HG02571 (cell line): ENCODE measurements at regions not wholly inside any gene's neighbourhood (a gene's known extent, or its start where the extent isn't known, plus 50 kb on each side); places are given as distances from the start of the nearest gene placed in this dataset.

ENCODE experiments used
- ATAC-seq: cut with Tn5 transposase; IDR thresholded peaks from one replicate; pipeline ENCODE4 v1.9.1; 2021; ENCODE audit warnings: mild to moderate bottlenecking, moderate library complexity; ENCODE audit not compliant: unreplicated experiment

DNA sequence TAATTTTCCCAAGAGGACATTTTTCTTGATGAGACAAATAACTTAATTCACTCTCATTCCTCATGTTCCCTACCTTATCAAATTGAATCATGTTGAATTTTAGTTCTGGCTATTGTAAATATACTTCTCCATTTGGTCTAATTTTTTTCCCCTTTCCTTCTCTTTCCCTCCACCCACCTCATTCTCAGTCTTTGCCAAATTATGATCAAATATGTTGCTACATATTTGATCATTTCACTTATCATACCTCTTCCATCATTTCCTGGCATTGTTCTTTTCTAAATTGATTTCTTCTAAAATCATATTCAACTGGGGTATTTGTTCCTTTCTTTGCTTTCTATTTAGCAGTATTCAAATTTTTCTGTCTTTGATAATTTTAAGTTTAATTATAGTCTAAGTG, 52.3 kb downstream of the HDGFL1 start:
- no peak for ATAC-seq

DNA sequence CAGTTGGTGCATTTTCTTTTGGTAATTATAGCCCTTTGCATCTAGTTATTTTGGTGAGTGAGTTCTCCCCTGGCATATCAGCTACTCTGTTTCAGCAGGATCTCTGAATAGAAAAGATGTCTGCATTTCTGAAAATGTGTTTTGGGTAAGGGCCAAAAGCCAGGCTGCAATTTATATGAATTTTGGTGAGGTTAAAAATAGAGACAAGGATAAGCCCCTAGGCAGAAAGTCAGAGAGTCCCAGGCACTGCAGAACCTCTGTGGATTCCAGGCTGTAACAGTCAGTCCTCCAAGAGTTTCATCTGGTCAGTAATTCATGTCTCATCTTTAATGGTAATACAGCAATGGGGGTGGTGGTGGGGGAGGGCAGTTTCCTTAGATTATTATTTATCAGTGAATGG, 53.0 kb downstream of the HDGFL1 start:
- no peak for ATAC-seq

DNA sequence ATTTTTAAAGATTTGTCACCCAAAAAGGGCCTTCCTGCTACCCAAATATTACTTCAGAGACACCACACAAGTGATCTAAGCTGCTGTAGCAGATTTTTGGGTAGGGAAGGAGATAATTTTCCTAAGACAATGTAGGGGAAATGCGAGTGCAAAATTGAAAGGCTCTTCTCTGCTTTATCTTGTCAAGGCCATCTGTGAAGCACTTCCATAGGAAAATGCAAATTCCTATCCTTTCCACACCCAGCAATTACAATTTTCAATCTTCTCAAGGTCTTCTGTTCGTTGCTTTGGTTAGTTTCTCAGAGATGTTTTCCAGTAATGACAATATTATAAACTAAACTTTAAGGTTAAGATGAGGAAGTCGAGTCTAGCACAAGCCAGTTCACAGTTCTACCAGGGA, 53.4 kb downstream of the HDGFL1 start:
- no peak for ATAC-seq

DNA sequence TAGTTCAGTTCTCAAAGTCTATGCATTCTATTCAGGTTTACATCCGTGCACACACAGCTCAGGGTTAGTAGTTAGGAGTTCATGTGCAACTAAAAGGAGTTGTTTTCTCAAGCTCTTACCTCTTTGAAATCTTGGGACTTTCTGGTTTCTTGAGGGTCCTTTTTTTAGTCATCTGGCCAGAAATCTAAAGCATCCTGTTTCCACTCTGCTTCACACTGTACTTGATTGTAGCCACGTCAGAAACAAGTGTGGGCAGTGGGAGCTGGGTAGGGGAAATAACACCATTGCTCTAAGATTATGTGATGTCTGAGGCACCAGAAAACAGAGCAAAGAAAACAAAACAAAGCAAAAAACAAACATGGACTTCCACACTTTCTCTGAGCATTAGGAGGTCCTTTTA, 58.3 kb downstream of the HDGFL1 start:
- no peak for ATAC-seq

DNA sequence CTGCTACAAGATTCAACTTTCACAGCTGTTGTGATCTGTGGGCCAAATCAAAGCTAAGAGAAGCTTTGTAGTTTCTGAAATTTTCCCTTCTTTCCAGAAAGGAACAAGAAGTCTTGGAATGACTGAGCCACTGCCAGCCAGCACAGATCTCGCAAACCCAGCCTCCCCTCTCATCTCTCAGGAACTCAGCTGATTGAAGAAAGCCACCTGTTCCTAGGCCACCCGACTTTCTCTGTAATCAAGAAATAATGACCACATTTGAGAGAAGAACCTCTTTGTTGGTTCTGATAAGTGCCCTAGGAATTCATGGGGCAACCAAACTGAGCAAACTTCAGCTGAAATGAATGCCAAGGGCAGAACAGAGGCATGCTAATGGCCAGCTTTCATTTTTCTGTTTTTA, 61.7 kb downstream of the HDGFL1 start:
- ATAC-seq: no peak

DNA sequence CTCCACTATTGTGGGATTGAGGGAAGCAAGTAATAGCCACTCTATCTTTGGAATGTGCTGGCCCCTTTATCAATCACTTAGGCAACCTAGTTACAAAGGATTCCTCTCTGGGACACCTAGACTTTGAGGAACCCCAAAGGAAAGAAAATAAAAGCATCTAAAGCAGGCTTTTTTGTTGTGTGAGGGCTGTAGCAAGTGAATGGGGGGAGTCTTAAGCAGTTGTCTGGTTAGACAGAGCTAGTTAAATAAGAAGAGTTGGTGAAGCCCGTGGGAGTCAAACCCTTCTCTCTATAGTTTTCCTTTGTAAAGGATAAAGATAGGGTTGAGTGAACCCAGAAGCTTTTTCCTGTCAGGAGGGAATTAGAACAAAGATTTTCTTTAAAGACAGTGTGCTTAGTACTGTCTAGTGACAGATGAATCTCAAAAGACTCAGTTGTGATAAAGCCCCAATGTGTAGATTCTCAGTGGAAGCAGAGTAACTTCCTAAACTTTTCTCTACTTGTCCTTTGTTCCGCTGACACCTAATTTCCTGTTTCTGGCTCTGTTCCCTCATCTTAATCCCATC, 63.3 kb downstream of the HDGFL1 start:
- ATAC-seq: no peak

DNA sequence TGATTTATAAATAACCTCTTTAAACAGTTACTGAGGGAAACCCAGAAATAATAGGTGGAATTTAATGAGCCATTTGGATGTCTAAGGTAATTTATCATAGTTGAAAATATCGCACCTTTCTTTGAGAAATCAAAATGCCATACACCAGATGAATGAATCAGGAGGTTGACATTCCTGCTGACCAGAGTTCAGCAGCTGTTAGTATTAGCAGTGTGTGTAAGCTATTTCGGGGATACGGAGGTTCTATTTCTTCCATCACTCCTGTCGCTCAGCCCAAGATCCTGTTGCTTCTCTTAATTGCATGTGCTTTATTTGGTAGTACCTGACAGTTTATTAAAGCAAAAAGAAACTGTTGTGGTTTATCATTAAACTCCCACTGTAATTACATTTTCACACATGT, 67.1 kb downstream of the HDGFL1 start:
- ATAC-seq: no peak

DNA sequence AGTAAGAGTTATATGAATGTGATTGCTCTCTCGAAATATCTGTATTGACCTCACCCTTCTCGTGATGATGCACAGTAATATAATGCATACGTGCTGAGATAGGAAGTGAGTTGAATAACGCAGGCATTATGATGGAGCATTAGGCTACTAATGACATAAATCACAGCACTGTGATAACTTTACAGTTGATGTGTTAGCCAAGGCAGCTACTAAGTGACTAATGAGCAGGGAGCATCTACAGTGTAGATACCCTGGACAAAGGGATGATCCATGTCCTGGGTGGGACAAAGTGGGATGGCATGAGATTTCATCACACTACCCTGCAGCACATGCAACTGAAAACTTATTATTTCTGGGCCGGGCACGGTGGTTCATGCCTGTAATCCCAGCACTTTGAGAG, 68.4 kb downstream of the HDGFL1 start:
- ATAC-seq: no peak

DNA sequence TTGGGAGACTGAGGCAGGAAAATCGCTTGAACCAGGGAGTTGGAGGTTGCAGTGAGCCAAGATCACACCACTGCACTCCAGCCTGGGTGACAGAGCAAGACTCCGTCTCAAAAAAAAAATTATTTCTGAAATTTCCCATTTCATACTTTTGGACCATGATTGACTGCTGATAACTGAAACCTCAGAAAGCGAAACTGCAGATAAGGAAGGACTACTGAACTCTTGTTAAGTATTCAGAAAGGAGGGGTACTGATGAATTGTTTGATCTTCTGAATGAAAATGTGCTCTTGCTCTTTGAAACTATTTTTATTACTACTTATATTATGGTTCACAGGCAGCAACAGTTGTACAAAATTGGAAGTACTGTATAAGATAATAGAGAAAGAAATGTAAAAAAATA, 69.0 kb downstream of the HDGFL1 start:
- ATAC-seq: no peak

DNA sequence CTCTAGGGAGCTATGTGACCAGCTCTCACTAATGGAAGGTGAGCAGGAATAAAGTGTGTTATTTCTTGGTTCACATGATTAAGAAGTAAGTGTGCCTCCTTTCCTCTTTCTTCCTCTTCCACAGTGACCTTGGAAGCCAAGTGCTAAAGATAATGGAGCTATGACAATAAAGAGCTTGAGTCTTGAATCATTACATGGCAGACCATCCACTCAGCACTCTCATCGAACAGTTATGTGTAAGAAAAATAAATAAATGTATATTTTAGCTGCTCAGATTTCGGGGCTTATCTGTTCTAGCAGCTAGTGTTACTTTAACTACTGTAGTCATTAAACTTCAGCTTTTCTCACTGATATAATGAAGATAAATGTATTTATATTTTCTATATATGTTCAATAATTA, 72.9 kb downstream of the HDGFL1 start:
- no peak for ATAC-seq

DNA sequence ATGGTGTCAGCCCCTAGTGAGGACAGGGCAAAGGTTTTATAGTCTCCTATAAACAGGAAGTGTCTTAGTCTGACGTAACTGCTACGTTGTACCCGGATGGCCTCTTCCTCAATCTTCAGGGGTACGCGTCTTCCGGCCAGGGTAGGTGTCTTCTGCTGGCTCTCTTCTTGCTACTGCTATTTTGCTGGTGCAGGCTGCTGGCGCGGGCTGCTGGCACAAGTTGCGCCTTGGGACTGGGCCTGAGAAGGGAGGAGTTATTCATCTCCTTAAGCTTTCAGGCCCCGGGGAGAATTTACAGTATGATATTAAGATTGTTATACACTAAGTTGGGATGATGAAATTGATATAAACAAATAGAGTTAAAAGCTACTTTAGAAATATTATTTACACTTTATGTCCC, 74.4 kb downstream of the HDGFL1 start:
- no peak for ATAC-seq

DNA sequence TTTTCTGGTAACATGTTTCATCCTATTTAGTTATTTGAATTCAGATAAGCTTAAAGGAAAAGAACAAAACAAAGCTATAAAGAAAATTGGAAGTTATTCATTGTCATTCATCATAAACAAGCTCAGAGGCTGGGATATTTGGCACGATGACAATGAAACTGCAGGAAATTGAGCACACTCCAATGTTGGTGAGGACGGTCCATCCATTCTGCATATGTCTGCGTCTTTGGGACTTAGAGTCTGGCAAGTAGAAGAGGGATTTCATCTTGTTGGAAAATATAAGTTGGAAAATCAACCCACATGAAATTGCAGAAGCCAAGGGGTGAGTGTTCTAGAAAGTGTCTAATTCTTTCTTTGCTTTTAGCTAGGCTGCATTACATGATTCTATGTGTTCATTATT, 78.4 kb downstream of the HDGFL1 start:
- ATAC-seq: no peak

DNA sequence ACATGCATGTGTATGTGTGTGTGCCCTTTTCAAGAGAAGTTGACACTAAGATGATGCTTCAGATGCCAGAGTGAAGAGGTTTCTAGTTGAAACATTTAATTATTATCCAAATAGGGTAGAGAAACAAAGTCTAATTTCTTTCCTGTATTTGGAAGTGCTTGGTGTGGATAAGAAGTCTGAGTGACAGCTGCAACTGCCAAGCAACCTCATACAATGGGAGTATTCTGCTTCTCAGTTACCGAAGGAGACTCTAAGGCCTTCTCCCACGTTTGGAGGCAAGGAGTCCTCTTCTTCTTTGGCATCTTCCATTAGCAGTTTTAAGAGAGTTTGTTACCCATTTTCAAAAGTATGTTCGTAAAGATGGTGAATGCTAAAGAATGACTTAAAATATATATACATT, 82.4 kb downstream of the HDGFL1 start:
- no peak for ATAC-seq

DNA sequence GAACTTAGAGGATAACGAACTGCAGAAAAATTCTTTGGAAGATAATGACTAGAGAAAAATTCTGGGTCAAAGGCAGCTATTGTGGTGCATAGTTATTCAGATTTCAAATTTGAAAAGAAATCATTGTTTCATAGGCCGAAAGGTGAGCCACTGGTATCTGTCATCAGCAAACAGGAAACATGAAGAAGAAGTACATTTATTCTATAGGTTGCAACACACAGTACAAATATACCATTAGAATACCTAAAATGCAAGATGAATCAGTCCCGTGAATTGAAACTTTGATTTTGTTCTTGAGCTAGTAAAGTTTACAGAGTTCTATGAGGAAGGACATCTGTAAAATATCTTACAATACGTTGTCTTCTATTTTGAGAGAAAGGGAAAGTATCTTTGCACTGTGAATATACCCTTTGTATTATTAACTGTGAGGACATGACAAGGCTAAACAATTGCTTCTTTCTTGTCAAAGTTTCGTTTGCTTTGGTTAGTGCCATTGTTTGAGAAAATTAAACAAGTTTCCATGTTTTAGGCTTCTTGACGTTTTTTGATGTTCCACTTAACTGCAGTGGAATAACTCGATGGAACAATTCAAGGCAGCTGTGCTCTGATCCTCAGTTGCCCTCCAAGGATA, 84.7 kb downstream of the HDGFL1 start:
- no peak for ATAC-seq

DNA sequence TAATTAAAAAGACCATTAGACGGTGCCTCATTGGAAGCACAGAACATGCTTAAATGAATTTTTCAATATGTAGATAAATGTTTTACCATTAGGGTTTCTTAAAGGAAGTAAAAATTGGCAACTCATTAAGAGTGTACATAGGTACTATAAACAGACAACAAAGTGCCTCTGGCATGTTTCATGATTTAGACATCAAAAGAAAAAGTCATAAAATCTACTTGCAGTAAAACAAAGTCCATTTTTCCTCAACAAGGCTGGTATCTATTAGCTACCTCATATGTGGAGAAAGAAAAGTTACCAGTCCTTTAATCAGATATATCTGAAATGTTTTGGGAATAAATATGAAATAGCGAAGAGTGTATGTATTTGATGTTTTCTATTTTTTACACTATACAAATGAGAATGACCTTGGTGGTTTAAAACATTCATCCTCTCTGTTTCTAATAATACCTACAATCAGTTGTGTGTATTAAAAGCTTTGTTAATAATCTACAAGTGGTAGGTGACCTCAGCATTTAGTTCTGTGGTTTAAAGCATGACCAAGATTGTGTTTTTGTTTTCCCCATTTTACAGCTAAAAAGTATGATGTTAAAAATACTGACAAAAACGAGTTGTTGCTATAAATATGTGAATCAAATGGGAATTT, 87.5 kb downstream of the HDGFL1 start:
- ATAC-seq: no peak

DNA sequence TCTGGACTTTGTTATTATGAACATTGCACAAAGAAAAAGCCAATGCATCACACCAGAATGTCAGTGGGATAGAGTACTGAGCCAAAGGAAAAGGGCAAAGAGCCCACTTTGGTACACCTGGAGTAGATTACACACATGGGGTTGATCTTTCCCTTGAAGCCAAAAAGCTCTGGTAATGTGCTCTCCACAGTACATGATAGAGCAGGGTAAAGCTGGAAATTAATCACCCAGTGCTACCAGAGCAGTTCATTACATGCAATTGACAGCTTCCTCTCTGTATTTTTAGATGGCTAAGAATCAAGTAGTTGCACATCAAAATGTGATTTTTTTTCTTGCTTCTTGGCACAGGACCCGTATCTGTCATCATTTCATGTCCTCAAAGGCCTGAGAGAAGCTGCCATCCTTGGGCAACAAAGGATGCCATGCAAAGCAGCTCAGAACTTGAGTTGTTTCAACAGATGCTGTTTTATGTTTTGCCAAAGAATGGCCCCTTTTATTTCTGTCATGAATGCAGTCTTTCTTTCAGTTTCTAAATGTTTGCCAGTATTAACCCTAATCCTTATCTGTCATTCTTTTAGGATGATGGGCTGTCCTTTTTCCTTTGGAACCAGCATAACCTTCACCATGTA, 88.1 kb downstream of the HDGFL1 start:
- ATAC-seq: no peak

DNA sequence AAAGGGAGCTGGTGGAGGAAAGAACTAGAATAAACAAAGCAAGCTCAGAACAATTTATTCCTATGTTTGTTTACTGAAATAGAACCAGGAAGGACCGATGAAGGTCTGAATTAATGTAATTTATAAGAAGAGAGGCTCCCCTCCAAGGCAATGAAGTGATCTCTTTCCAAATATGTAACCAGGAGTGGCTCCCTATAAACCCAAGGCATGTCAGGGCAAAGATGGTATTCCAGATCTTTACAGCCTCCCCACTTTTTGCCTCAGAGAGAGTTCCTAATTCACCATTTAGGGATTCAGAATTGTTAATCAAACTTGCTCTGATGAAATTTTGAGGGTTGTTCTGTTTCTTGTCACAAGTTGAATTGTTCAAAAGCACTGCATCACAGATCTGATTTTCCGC, 88.8 kb downstream of the HDGFL1 start:
- ATAC-seq: no peak

DNA sequence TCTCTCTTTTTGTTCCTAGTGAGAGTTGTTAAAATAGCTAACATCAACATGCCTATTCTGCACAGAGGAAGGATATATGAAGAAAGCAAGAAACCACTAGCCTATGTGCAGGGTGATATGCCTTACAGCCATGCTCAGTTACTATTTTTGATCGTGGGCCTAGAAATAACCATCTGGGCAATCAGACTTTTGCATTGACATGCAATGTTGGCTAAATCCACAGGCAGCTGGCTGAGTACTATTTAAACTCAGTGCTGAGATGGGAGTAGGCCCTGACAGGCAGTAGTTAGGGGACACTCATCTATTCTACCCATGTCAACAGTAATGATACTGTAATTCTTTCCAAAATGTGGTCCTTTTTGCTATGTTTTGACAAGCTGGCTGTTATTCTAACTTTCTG, 89.6 kb downstream of the HDGFL1 start:
- ATAC-seq: no peak

DNA sequence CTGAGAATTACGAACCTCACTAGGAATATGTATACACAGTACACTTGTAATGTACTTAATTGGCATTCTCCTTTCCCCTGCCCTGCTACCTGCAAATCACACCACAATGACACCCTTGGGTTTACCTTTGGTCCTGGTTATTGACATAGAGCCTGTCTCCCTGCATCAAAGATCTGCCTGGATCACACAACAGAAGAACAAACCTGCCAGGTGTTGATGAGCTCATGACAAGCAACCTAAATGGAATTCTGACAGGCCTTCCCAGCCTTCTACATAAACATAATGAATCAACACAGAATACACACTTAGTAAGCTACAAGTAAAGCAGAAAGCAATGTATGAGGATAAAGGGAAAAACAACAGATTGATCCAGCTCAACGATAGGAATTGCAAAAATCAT, 95.6 kb downstream of the HDGFL1 start:
- no peak for ATAC-seq

DNA sequence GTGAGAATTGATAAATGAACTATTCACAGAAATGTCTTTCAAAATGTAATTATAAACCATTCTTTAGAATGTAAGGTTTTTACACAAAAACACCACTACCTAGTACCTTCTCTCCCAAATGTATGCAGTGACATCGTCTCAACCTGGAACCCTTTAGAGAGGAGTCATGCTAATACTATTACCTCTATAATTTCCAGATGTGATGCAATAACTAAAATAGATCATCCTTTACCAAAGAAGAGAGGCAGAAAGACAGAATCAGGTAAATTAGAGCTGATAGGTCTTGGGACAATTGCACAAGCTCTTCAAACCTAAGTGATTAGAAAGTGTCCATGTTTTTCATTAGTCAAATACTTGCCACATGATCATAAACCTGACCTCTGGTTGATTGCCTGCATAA, 96.7 kb downstream of the HDGFL1 start:
- no peak for ATAC-seq

DNA sequence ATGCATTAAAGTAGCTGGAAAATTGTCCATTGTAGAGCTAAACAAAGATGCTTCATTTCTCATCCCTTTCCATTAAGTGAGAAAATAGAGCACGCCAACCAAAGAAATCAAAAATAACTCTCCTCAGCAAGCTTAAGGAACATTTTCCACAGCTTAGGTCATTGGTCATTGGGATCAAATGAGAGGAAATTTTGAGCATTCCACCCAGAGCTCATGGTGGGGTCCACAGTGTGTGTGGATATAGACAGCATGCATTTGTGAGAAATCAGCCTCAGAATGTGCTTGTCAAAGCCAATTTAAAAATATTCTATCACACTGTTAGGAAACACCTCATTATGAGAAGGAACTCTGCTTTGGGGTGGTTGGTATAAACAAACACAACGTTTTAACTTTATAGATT, 97.2 kb downstream of the HDGFL1 start:
- no peak for ATAC-seq

DNA sequence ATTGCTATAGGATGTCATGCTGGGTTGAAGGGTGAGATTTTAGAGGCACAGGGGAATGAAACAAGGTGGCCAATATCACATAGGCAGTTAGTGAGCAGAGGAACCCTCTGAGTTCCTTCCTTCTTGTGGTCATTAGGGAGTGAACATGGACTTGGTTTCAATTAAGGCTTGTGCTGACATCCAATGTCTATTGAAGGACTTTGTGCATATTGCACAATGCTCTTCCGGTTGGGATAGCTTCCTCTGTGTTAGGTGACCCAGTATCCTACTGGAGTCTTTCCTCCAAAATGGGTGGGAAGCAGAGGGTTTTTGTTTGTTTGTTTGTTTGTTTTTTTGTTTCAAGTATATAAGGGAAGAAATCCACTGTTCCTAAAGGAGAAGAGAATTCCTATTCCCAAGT, 98.5 kb downstream of the HDGFL1 start:
- no peak for ATAC-seq
